Right atrium auricular region (tissue), 2 donors: ENCODE measurements at regions not wholly inside any gene's neighbourhood (a gene's known extent, or its start where the extent isn't known, plus 50 kb on each side); places are given as distances from the start of the nearest gene placed in this dataset.

Experiments used
- DNase-seq: peaks from one replicate; pipeline ENCODE4 v3.0.0-alpha.2; 2019; ENCODE audit warnings: low spot score
- H3K27ac ChIP-seq, 2 donors: fragments of 200-600 bp; sonication (generic); 1 replicate in 1 of 2; 2 replicates in 1 of 2; pipeline ENCODE4 v1.5.1; 2016 to 2019
- H3K27me3 ChIP-seq, 2 donors: fragments of 200-600 bp; sonication (generic); one replicate each; pipeline versions ENCODE4 v1.5.1 to v1.6.0; 2017 to 2019
- H3K36me3 ChIP-seq: fragments of 200-600 bp; sonication (generic); one replicate; pipeline ENCODE4 v1.5.1; 2016
- H3K4me1 ChIP-seq, 2 donors: fragments of 200-600 bp; sonication (generic); one replicate each; pipeline versions ENCODE4 v1.5.1 to v1.6.0; 2017 to 2019
- H3K4me3 ChIP-seq, 2 donors: fragments of 200-600 bp; sonication (generic); 1 replicate in 1 of 2; 2 replicates in 1 of 2; pipeline ENCODE4 v1.5.1; 2017 to 2019; ENCODE audit warnings: mild to moderate bottlenecking in 1 of 2, moderate library complexity in 1 of 2
- H3K9me3 ChIP-seq, 2 donors: fragments of 200-600 bp; sonication (generic); one replicate each; pipeline ENCODE4 v1.5.1; 2019
- CTCF ChIP-seq, 2 donors: fragments of 200-600 bp; sonication (generic); IDR thresholded peaks; one replicate each; pipeline ENCODE4 v1.5.1; 2019; ENCODE audit warnings: antibody characterized with exemption in 2 of 2

- H3K4me3 ChIP-seq: no peak overlapping the region
- H3K4me1 ChIP-seq: no peaks in the 10 kb centered on the region
- no peaks in the 10 kb centered on the region for H3K9me3 ChIP-seq
- no peaks in the 10 kb centered on the region for H3K36me3 ChIP-seq
- no peak for TF ChIP-seq CTCF (IDR thresholded peaks at IDR 0.05)
- peak; percentile 26 for DNase-seq
- H3K27me3 ChIP-seq: no peaks in the 10 kb centered on the region
- no peak overlapping the region for H3K27ac ChIP-seq
Observed at GRCh38 chr4:3343358-3343757, 50.5 kb downstream of the RGS12 start.

DNA sequence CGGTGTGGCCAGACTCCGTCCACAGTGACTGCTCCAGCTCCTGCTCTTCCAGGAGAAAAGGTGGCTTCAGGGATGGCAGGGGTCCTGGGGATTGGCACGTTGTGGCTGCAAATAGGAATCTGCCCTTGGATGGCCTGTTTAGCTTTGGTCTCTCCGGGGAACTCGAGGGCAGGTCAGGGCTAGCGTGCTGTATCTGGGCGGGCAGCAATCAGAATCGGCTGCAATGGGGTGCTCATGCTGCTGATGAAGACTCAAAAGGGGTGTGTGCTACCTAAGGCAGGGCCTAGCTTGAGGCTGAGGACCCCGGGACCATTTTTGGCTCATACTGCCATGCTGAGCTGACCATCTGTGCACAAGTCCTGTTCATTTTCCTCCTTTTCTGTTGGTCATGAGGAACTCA is 51.3 kb downstream of the RGS12 start:
- H3K4me3 ChIP-seq: no peak overlapping the region
- no peaks in the 10 kb centered on the region for H3K4me1 ChIP-seq
- no peak overlapping the region for H3K27ac ChIP-seq
- no peaks in the 10 kb centered on the region for H3K36me3 ChIP-seq
- DNase-seq: peak; percentile 50
- TF ChIP-seq CTCF (IDR thresholded peaks at IDR 0.05): no peak
- no peaks in the 10 kb centered on the region for H3K9me3 ChIP-seq
- no peaks in the 10 kb centered on the region for H3K27me3 ChIP-seq

DNA sequence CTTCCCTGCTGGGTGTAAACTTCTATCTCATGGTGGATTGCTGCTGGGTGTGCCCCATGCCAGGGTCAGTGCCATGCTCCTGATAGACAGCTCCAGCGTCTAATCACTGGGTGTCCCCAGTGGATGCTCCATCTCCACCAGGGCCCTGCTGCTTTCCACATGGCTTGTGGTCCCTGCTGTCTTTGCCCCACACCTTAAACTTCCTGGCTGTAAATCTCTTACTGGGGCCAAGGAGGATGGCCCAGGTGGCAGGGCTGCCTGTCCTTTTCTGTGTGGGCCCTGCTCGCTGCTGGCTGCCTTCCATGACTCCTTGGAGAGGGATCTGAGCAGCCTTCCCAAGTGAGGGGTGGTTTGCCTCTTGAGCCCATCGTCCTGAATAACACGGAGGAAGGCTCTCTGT is 51.8 kb downstream of the RGS12 start:
- Histone ChIP-seq H3K9me3 (no peaks in the 10 kb centered on the region), H3K27ac (no peak overlapping the region), H3K27me3 (no peaks in the 10 kb centered on the region), H3K4me3 (no peak overlapping the region), H3K4me1 (no peaks in the 10 kb centered on the region), H3K36me3 (no peaks in the 10 kb centered on the region)
- DNase-seq: peak; percentile 47
- TF ChIP-seq CTCF (IDR thresholded peaks at IDR 0.05): no peak

- Histone ChIP-seq H3K27ac (no peak overlapping the region), H3K4me1 (no peaks in the 10 kb centered on the region), H3K27me3 (no peaks in the 10 kb centered on the region), H3K4me3 (no peak overlapping the region), H3K36me3 (no peaks in the 10 kb centered on the region), H3K9me3 (no peaks in the 10 kb centered on the region)
- peak; percentile 54 for DNase-seq
- no peak for TF ChIP-seq CTCF (IDR thresholded peaks at IDR 0.05)
Observed at GRCh38 chr4:3345384-3345783, 52.6 kb downstream of the RGS12 start.

DNA sequence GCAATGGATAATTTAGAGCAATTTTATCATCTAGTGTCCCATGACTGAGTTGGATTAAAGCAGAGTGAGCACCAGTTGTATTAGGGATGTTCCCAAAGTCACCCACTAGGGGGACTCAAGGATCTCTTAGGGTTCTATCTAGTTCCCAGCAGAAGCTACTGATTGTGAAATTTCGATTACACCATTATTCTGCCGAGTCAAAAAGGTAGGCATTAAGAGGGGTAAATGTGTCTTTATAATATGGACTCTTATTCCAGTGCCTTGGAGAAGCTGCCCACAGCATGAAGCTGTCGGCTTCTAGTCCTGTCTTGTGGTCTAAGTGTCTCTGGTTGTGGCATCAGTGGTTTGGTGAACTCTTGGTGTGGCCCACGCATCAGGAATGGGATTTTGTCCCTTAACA is 53.3 kb downstream of the RGS12 start:
- H3K36me3 ChIP-seq: no peaks in the 10 kb centered on the region
- peak; percentile 70 to 90 for TF ChIP-seq CTCF (IDR thresholded peaks at IDR 0.05)
- no peak overlapping the region for H3K4me3 ChIP-seq
- H3K4me1 ChIP-seq: no peaks in the 10 kb centered on the region
- DNase-seq: peak; percentile 62
- H3K27ac ChIP-seq: no peak overlapping the region
- H3K27me3 ChIP-seq: no peaks in the 10 kb centered on the region
- no peaks in the 10 kb centered on the region for H3K9me3 ChIP-seq

- no peak overlapping the region for H3K4me3 ChIP-seq
- H3K27ac ChIP-seq: no peak overlapping the region
- DNase-seq: no peak
- no peaks in the 10 kb centered on the region for H3K9me3 ChIP-seq
- no peak for TF ChIP-seq CTCF (IDR thresholded peaks at IDR 0.05)
- H3K4me1 ChIP-seq: no peaks in the 10 kb centered on the region
- no peaks in the 10 kb centered on the region for H3K27me3 ChIP-seq
- no peaks in the 10 kb centered on the region for H3K36me3 ChIP-seq
Observed at GRCh38 chr4:3347871-3348270, 55.0 kb downstream of the RGS12 start.
